ENCODE measurements at regions not wholly inside any gene's neighbourhood (a gene's known extent, or its start where the extent isn't known, plus 50 kb on each side); places are given as distances from the start of the nearest gene placed in this dataset.

- Histone ChIP-seq H3K4me2 (ENCODE audit: insufficient read depth, low read length, poor library complexity, severe bottlenecking) (no peak overlapping the region), H3K4ac (ENCODE audit: low read length) (no peak overlapping the region), H3K27me3 (ENCODE audit: control insufficient read depth in 3 of 3, insufficient read depth in 3 of 3, low read depth in 1 of 3, low read length in 3 of 3) (no peaks in the 10 kb centered on the region), H2BK15ac (ENCODE audit: low read length) (no peak overlapping the region), H3K9ac (ENCODE audit: low read depth, low read length, poor library complexity) (no peak overlapping the region), H3K4me3 (ENCODE audit: low read length in 2 of 2) (no peak overlapping the region), H3K9me3 (replicated peaks in 1 of 2; ENCODE audit: control insufficient read depth in 2 of 2, insufficient read depth in 1 of 2, low read depth in 1 of 2, low read length in 2 of 2) (no peaks in the 10 kb centered on the region), H2BK12ac (ENCODE audit: low read length) (no peak overlapping the region), H3K4me1 (ENCODE audit: control insufficient read depth in 2 of 2, insufficient read depth in 1 of 2, low read depth in 1 of 2, low read length in 2 of 2) (no peaks in the 10 kb centered on the region), H3K36me3 (replicated peaks in 1 of 2; ENCODE audit: control insufficient read depth in 2 of 2, insufficient read depth in 2 of 2, low read length in 2 of 2) (no peaks in the 10 kb centered on the region), H2AK5ac (ENCODE audit: low read depth, low read length) (no peak overlapping the region), H3K18ac (ENCODE audit: low read length) (no peak overlapping the region), H3K23ac (ENCODE audit: low read depth, low read length, poor library complexity) (no peak overlapping the region), H3K14ac (ENCODE audit: low read length) (no peak overlapping the region), H4K8ac (ENCODE audit: low read depth, low read length) (no peak overlapping the region), H4K91ac (ENCODE audit: low read depth, low read length, poor library complexity) (no peak overlapping the region), H2BK5ac (ENCODE audit: low read length) (no peak overlapping the region), H2BK120ac (ENCODE audit: low read depth, low read length) (no peak overlapping the region), H3K27ac (replicated peaks; ENCODE audit: low read length) (no peak overlapping the region), H3K79me1 (ENCODE audit: low read depth, low read length) (no peaks in the 10 kb centered on the region), H2AFZ (ENCODE audit: low read length) (no peak overlapping the region)
- no peak for DNase-seq (ENCODE audit: low spot score)
- WGBS, 2 donors (ENCODE audit: extremely low coverage in 2 of 2, insufficient read length in 2 of 2, insufficient replicate concordance in 1 of 2): no CpG with 5 or more reads among the region's 1 CpG
Measured at GRCh38 chr4:138110815-138111214, 131.3 kb downstream of the SLC7A11 start.

- Histone ChIP-seq H3K9ac (ENCODE audit: low read depth, low read length, poor library complexity) (no peak overlapping the region), H3K4me1 (ENCODE audit: control insufficient read depth in 2 of 2, insufficient read depth in 1 of 2, low read depth in 1 of 2, low read length in 2 of 2) (peaks cover 0 to 3% of the 10 kb centered on the region in 2 donors), H3K79me1 (ENCODE audit: low read depth, low read length) (no peaks in the 10 kb centered on the region), H3K4ac (ENCODE audit: low read length) (no peak overlapping the region), H2BK120ac (ENCODE audit: low read depth, low read length) (no peak overlapping the region), H3K9me3 (replicated peaks in 1 of 2; ENCODE audit: control insufficient read depth in 2 of 2, insufficient read depth in 1 of 2, low read depth in 1 of 2, low read length in 2 of 2) (no peaks in the 10 kb centered on the region), H2BK15ac (ENCODE audit: low read length) (no peak overlapping the region), H2BK12ac (ENCODE audit: low read length) (no peak overlapping the region), H3K36me3 (replicated peaks in 1 of 2; ENCODE audit: control insufficient read depth in 2 of 2, insufficient read depth in 2 of 2, low read length in 2 of 2) (no peaks in the 10 kb centered on the region), H2AK5ac (ENCODE audit: low read depth, low read length) (no peak overlapping the region), H2BK5ac (ENCODE audit: low read length) (no peak overlapping the region), H4K8ac (ENCODE audit: low read depth, low read length) (no peak overlapping the region), H3K23ac (ENCODE audit: low read depth, low read length, poor library complexity) (no peak overlapping the region), H3K18ac (ENCODE audit: low read length) (no peak overlapping the region), H3K27me3 (ENCODE audit: control insufficient read depth in 3 of 3, insufficient read depth in 3 of 3, low read depth in 1 of 3, low read length in 3 of 3) (no peaks in the 10 kb centered on the region), H3K4me2 (ENCODE audit: insufficient read depth, low read length, poor library complexity, severe bottlenecking) (no peak overlapping the region), H3K14ac (ENCODE audit: low read length) (no peak overlapping the region), H3K27ac (replicated peaks; ENCODE audit: low read length) (no peak overlapping the region), H2AFZ (ENCODE audit: low read length) (no peak overlapping the region), H4K91ac (ENCODE audit: low read depth, low read length, poor library complexity) (no peak overlapping the region), H3K4me3 (ENCODE audit: low read length in 2 of 2) (no peak overlapping the region)
- WGBS, 2 donors (ENCODE audit: extremely low coverage in 2 of 2, insufficient read length in 2 of 2, insufficient replicate concordance in 1 of 2): no CpG with 5 or more reads among the region's 4 CpGs
- no peak for DNase-seq (ENCODE audit: low spot score)
Measured at GRCh38 chr4:138107023-138107422, 135.1 kb downstream of the SLC7A11 start.

GRCh38 chr4:138105331-138105730 lies 136.8 kb downstream of the SLC7A11 start:
- H2AK5ac ChIP-seq (ENCODE audit: low read depth, low read length): no peak overlapping the region
- H4K8ac ChIP-seq (ENCODE audit: low read depth, low read length): no peak overlapping the region
- no CpG with 5 or more reads among the region's 4 CpGs for WGBS, 2 donors (ENCODE audit: extremely low coverage in 2 of 2, insufficient read length in 2 of 2, insufficient replicate concordance in 1 of 2)

GRCh38 chr4:138104284-138104680 lies 137.9 kb downstream of the SLC7A11 start:
- H3K9ac ChIP-seq (ENCODE audit: low read depth, low read length, poor library complexity): no peak overlapping the region
- no peak overlapping the region for H2AK5ac ChIP-seq (ENCODE audit: low read depth, low read length)
- H3K4me1 ChIP-seq (ENCODE audit: control insufficient read depth in 2 of 2, insufficient read depth in 1 of 2, low read depth in 1 of 2, low read length in 2 of 2): peaks cover 0 to 3% of the 10 kb centered on the region in 2 donors
- no peak overlapping the region for H2BK5ac ChIP-seq (ENCODE audit: low read length)
- no peak overlapping the region for H3K4me2 ChIP-seq (ENCODE audit: insufficient read depth, low read length, poor library complexity, severe bottlenecking)
- H3K23ac ChIP-seq (ENCODE audit: low read depth, low read length, poor library complexity): no peak overlapping the region
- H3K79me1 ChIP-seq (ENCODE audit: low read depth, low read length): no peaks in the 10 kb centered on the region
- no peaks in the 10 kb centered on the region for H3K36me3 ChIP-seq (replicated peaks in 1 of 2; ENCODE audit: control insufficient read depth in 2 of 2, insufficient read depth in 2 of 2, low read length in 2 of 2)
- H3K4ac ChIP-seq (ENCODE audit: low read length): no peak overlapping the region
- H3K27me3 ChIP-seq (ENCODE audit: control insufficient read depth in 3 of 3, insufficient read depth in 3 of 3, low read depth in 1 of 3, low read length in 3 of 3): no peaks in the 10 kb centered on the region
- no peak overlapping the region for H2BK12ac ChIP-seq (ENCODE audit: low read length)
- H2BK120ac ChIP-seq (ENCODE audit: low read depth, low read length): no peak overlapping the region
- H3K18ac ChIP-seq (ENCODE audit: low read length): no peak overlapping the region
- H2BK15ac ChIP-seq (ENCODE audit: low read length): no peak overlapping the region
- H4K8ac ChIP-seq (ENCODE audit: low read depth, low read length): no peak overlapping the region
- no peak overlapping the region for H3K4me3 ChIP-seq (ENCODE audit: low read length in 2 of 2)
- H3K14ac ChIP-seq (ENCODE audit: low read length): no peak overlapping the region
- no CpG with 5 or more reads among the region's 6 CpGs for WGBS, 2 donors (ENCODE audit: extremely low coverage in 2 of 2, insufficient read length in 2 of 2, insufficient replicate concordance in 1 of 2)
- no peak overlapping the region for H4K91ac ChIP-seq (ENCODE audit: low read depth, low read length, poor library complexity)
- H2AFZ ChIP-seq (ENCODE audit: low read length): peak overlapping the region; percentile 27
- DNase-seq (ENCODE audit: low spot score): no peak
- no peaks in the 10 kb centered on the region for H3K9me3 ChIP-seq (replicated peaks in 1 of 2; ENCODE audit: control insufficient read depth in 2 of 2, insufficient read depth in 1 of 2, low read depth in 1 of 2, low read length in 2 of 2)
- no peak overlapping the region for H3K27ac ChIP-seq (replicated peaks; ENCODE audit: low read length)

More at GRCh38 chr4:138105331-138105730, 136.8 kb downstream of the SLC7A11 start:
- no peak for DNase-seq (ENCODE audit: low spot score)
- H3K4ac ChIP-seq (ENCODE audit: low read length): no peak overlapping the region
- no peak overlapping the region for H2BK12ac ChIP-seq (ENCODE audit: low read length)
- H3K9ac ChIP-seq (ENCODE audit: low read depth, low read length, poor library complexity): no peak overlapping the region
- H3K4me1 ChIP-seq (ENCODE audit: control insufficient read depth in 2 of 2, insufficient read depth in 1 of 2, low read depth in 1 of 2, low read length in 2 of 2): peaks cover 0 to 3% of the 10 kb centered on the region in 2 donors
- no peaks in the 10 kb centered on the region for H3K9me3 ChIP-seq (replicated peaks in 1 of 2; ENCODE audit: control insufficient read depth in 2 of 2, insufficient read depth in 1 of 2, low read depth in 1 of 2, low read length in 2 of 2)
- no peak overlapping the region for H3K4me2 ChIP-seq (ENCODE audit: insufficient read depth, low read length, poor library complexity, severe bottlenecking)
- H3K27me3 ChIP-seq (ENCODE audit: control insufficient read depth in 3 of 3, insufficient read depth in 3 of 3, low read depth in 1 of 3, low read length in 3 of 3): no peaks in the 10 kb centered on the region
- no peak overlapping the region for H3K18ac ChIP-seq (ENCODE audit: low read length)
- no peak overlapping the region for H2BK15ac ChIP-seq (ENCODE audit: low read length)
- H3K36me3 ChIP-seq (replicated peaks in 1 of 2; ENCODE audit: control insufficient read depth in 2 of 2, insufficient read depth in 2 of 2, low read length in 2 of 2): no peaks in the 10 kb centered on the region
- H3K14ac ChIP-seq (ENCODE audit: low read length): no peak overlapping the region
- H3K27ac ChIP-seq (replicated peaks; ENCODE audit: low read length): no peak overlapping the region
- no peak overlapping the region for H2AFZ ChIP-seq (ENCODE audit: low read length)
- H2BK5ac ChIP-seq (ENCODE audit: low read length): no peak overlapping the region
- H3K23ac ChIP-seq (ENCODE audit: low read depth, low read length, poor library complexity): no peak overlapping the region
- H3K4me3 ChIP-seq (ENCODE audit: low read length in 2 of 2): no peak overlapping the region
- no peak overlapping the region for H2BK120ac ChIP-seq (ENCODE audit: low read depth, low read length)
- H3K79me1 ChIP-seq (ENCODE audit: low read depth, low read length): no peaks in the 10 kb centered on the region
- no peak overlapping the region for H4K91ac ChIP-seq (ENCODE audit: low read depth, low read length, poor library complexity)

Data from neuronal stem cell (in vitro differentiated cells).